OCI-LY7 (cell line): ENCODE measurements at regions not wholly inside any gene's neighbourhood (a gene's known extent, or its start where the extent isn't known, plus 50 kb on each side); places are given as distances from the start of the nearest gene placed in this dataset.

Experiments used
- BruUV-seq: library from RNA; stranded (reverse); fragments of 400-500 nt; replicated peaks from 2 replicates; lab custom pipeline; 2021; lab: Mats Ljungman, UMichigan
- CTCF ChIA-PET: fragments of 300-600 bp; sonication (Branson Sonifier 250); formaldehyde crosslinking; loops from one replicate; lab custom pipeline; 2022; ENCODE audit warnings: antibody characterized with exemption; ENCODE audit not compliant: unreplicated experiment; lab: Charles Lee
- POLR2A ChIA-PET: fragments of 300-600 bp; sonication (Branson Sonifier 250); formaldehyde crosslinking; loops from one replicate; lab custom pipeline; 2022; ENCODE audit warnings: antibody characterized with exemption; lab: Charles Lee
- DNase-seq: peaks from one replicate; pipeline ENCODE4 v3.0.0-alpha.2; 2015; ENCODE audit warnings: low spot score
- H2AFZ ChIP-seq: fragments of 200-600 bp; sonication (generic), shearing (Covaris generic); 2 replicates; pipeline ENCODE4 v1.6.1; 2014; ENCODE audit warnings: mild to moderate bottlenecking, antibody characterized with exemption, low read length, moderate library complexity
- H3K27ac ChIP-seq: fragments of 200-600 bp; sonication (generic); 2 replicates; pipeline ENCODE4 v1.5.1; 2014; ENCODE audit warnings: mixed run types, low read depth, mild to moderate bottlenecking, moderate library complexity, low read length, inconsistent platforms; ENCODE audit not compliant: poor library complexity, severe bottlenecking
- H3K36me3 ChIP-seq: fragments of 200-600 bp; sonication (generic); 2 replicates; pipeline ENCODE4 v1.6.1; 2014; ENCODE audit warnings: mild to moderate bottlenecking, antibody characterized with exemption, low read length, moderate library complexity, mixed read lengths; ENCODE audit not compliant: insufficient read depth
- H3K4me1 ChIP-seq: fragments of 200-600 bp; sonication (generic); 2 replicates; pipeline ENCODE4 v1.5.1; 2014; ENCODE audit warnings: mild to moderate bottlenecking, low read length; ENCODE audit not compliant: insufficient read depth, poor library complexity, severe bottlenecking
- H3K4me2 ChIP-seq: fragments of 200-600 bp; sonication (generic); 2 replicates; pipeline ENCODE4 v1.6.1; 2014; ENCODE audit warnings: mild to moderate bottlenecking, low read length
- H3K4me3 ChIP-seq: fragments of 200-600 bp; sonication (generic); 2 replicates; pipeline ENCODE4 v1.5.1; 2014; ENCODE audit warnings: mild to moderate bottlenecking, low read depth, low read length; ENCODE audit not compliant: poor library complexity, severe bottlenecking
- H3K79me2 ChIP-seq: fragments of 200-600 bp; sonication (generic); 2 replicates; pipeline ENCODE4 v1.6.1; 2016; ENCODE audit warnings: low read depth, mild to moderate bottlenecking, low read length, moderate library complexity, mixed read lengths; ENCODE audit not compliant: insufficient read depth
- H3K9me2 ChIP-seq: fragments of 200-600 bp; sonication (generic); 2 replicates; pipeline ENCODE4 v1.6.1; 2016; ENCODE audit warnings: mild to moderate bottlenecking, low read length, mixed read lengths; ENCODE audit not compliant: insufficient read depth
- H3K9me3 ChIP-seq: fragments of 200-600 bp; sonication (generic); 2 replicates; pipeline ENCODE4 v1.6.1; 2014; ENCODE audit warnings: mild to moderate bottlenecking, mixed run types, low read length, mixed read lengths
- H4K20me1 ChIP-seq: fragments of 200-600 bp; sonication (generic); 2 replicates; pipeline ENCODE4 v1.6.1; 2014; ENCODE audit warnings: mild to moderate bottlenecking, antibody characterized with exemption, low read length, moderate library complexity, mixed read lengths; ENCODE audit not compliant: insufficient read depth
- CTCF ChIP-seq: fragments of 200-600 bp; sonication (generic); conservative IDR thresholded peaks from 2 replicates; pipeline ENCODE4 v1.5.1; 2014; ENCODE audit warnings: mild to moderate bottlenecking, antibody characterized with exemption, low read length, moderate library complexity, mixed read lengths
- EZH2phosphoT487 ChIP-seq: fragments of 200-600 bp; sonication (generic); IDR thresholded peaks from 2 replicates; pipeline ENCODE4 v1.6.1; 2018; ENCODE audit warnings: low read depth, borderline replicate concordance, mild to moderate bottlenecking, mixed run types, antibody characterized with exemption, low read length, moderate library complexity, mixed read lengths
- intact Hi-C: fragments of 100-400 bp; cut with micrococcal nuclease; formaldehyde crosslinking; loops from one replicate; pipeline ENCODE4 v1.10.0; 2022; ENCODE audit not compliant: unreplicated experiment

GRCh38 chr2:18831916-18832510 lies 242.6 kb upstream of the NT5C1B start:
- no peak overlapping the region for H3K4me3 ChIP-seq
- TF ChIP-seq CTCF (no peak), EZH2phosphoT487 (no peak)
- ChIA-PET POLR2A (interaction anchor here (0.6 to 1.6 kb wide), 3 partner anchors 8 to 18 kb away, joined by 3 read pairs; no protein-coding TSS in a partner anchor), CTCF (no interaction called here)
- H4K20me1 ChIP-seq: no peaks in the 10 kb centered on the region
- no peaks in the 10 kb centered on the region for H3K9me2 ChIP-seq
- no peak overlapping the region for H3K27ac ChIP-seq
- intact Hi-C loops: no loop called here
- H3K79me2 ChIP-seq: no peaks in the 10 kb centered on the region
- no peak overlapping the region for H2AFZ ChIP-seq
- no peaks in the 10 kb centered on the region for H3K9me3 ChIP-seq
- H3K4me1 ChIP-seq: no peaks in the 10 kb centered on the region
- DNase-seq: no peak
- no TSS peak for BruUV-seq
- H3K4me2 ChIP-seq: no peak overlapping the region
- H3K36me3 ChIP-seq: no peaks in the 10 kb centered on the region

GRCh38 chr2:18830962-18831361 lies 241.6 kb upstream of the NT5C1B start:
- H3K4me2 ChIP-seq: no peak overlapping the region
- no peaks in the 10 kb centered on the region for H3K36me3 ChIP-seq
- H3K9me2 ChIP-seq: no peaks in the 10 kb centered on the region
- POLR2A ChIA-PET: interaction anchor here (0.6 to 1.2 kb wide), 2 partner anchors 11 to 17 kb away, joined by 3 read pairs; no protein-coding TSS in a partner anchor
- H4K20me1 ChIP-seq: no peaks in the 10 kb centered on the region
- no TSS peak for BruUV-seq
- no peak for DNase-seq
- intact Hi-C loops: no loop called here
- TF ChIP-seq CTCF (no peak), EZH2phosphoT487 (no peak)
- no peak overlapping the region for H3K4me3 ChIP-seq
- no peak overlapping the region for H2AFZ ChIP-seq
- H3K9me3 ChIP-seq: no peaks in the 10 kb centered on the region
- no peaks in the 10 kb centered on the region for H3K79me2 ChIP-seq
- CTCF ChIA-PET: no interaction called here
- H3K4me1 ChIP-seq: no peaks in the 10 kb centered on the region
- H3K27ac ChIP-seq: no peak overlapping the region

- BruUV-seq: no TSS peak
- Histone ChIP-seq H3K36me3 (no peaks in the 10 kb centered on the region), H3K4me1 (no peaks in the 10 kb centered on the region), H3K27ac (no peak overlapping the region), H3K79me2 (no peaks in the 10 kb centered on the region), H3K4me2 (no peak overlapping the region), H3K9me2 (no peaks in the 10 kb centered on the region), H4K20me1 (no peaks in the 10 kb centered on the region), H2AFZ (no peak overlapping the region), H3K9me3 (no peaks in the 10 kb centered on the region), H3K4me3 (no peak overlapping the region)
- POLR2A ChIA-PET: no interaction called here
- intact Hi-C loops: no loop called here
- CTCF ChIA-PET: no interaction called here
- no peak for DNase-seq
- no peak for TF ChIP-seq EZH2phosphoT487
- TF ChIP-seq CTCF: no peak
Measured at GRCh38 chr2:18829976-18830375, 240.6 kb upstream of the NT5C1B start.
